HepG2 (cell line): ENCODE measurements at regions not wholly inside any gene's neighbourhood (a gene's known extent, or its start where the extent isn't known, plus 50 kb on each side); places are given as distances from the start of the nearest gene placed in this dataset.
"Not testable (repeated sequence)": the region's sequence is repeated elsewhere in the genome, so short reads cannot be mapped to it uniquely, and the experiment has no call there.

ENCODE experiments used
- ATAC-seq: fragments of 200-7000 bp; cut with Tn5 transposase; 3 replicates; pipeline ENCODE4 v1.9.1; 2020; ENCODE audit warnings: mild to moderate bottlenecking, moderate library complexity
- BruUV-seq: library from RNA; stranded (reverse); fragments of 400-500 nt; replicated peaks from 2 replicates; lab custom pipeline; 2021; lab: Mats Ljungman, UMichigan
- CTCF ChIA-PET: fragments of 300-600 bp; formaldehyde crosslinking; extraction: SDS; loops from one replicate; lab custom pipeline; 2021; ENCODE audit warnings: low total read pairs, inconsistent platforms, low intra/inter-chr PET ratio; lab: Yijun Ruan, JAX
- POLR2A ChIA-PET: fragments of 350-600 bp; sonication (Branson Sonifier 250); formaldehyde crosslinking; loops from one replicate; lab custom pipeline; 2020; ENCODE audit warnings: antibody characterized with exemption, inconsistent platforms; lab: Yijun Ruan, JAX
- DNase-seq: peaks from one replicate; pipeline ENCODE4 v3.0.0-alpha.2; 2015; ENCODE audit warnings: low spot score
- FAIRE-seq: peaks from 3 replicates; lab custom pipeline; 2011; peaks lifted over from hg19 to GRCh38; lab: Jason Lieb, UNC
- H2AFZ ChIP-seq: one replicate; pipeline ENCODE4 v1.6.1; 2011; ENCODE audit warnings: low read length, inconsistent platforms
- H3K27ac ChIP-seq: fragments of 300-600 bp; 3 replicates; pipeline ENCODE4 v1.8.0; 2011; ENCODE audit warnings: mixed run types, mild to moderate bottlenecking, mixed read lengths, low read length, inconsistent platforms; ENCODE audit not compliant: insufficient read depth; ENCODE audit errors: extremely low read length
- H3K27me3 ChIP-seq, 2 experiments: fragments of 200-600 bp in 1 of 2; 2 replicates in 1 of 2; 3 replicates in 1 of 2; pipeline versions ENCODE4 v1.6.0 to v1.8.0; 2011; ENCODE audit warnings: low read length in 2 of 2, mild to moderate bottlenecking in 2 of 2, moderate library complexity in 2 of 2, inconsistent platforms in 1 of 2; ENCODE audit not compliant: insufficient read depth in 2 of 2, control insufficient read depth in 1 of 2
- H3K36me3 ChIP-seq, 2 experiments: fragments of 200-600 bp in 1 of 2; replicated peaks in 1 of 2; 2 replicates in 1 of 2; 3 replicates in 1 of 2; pipeline versions ENCODE4 v1.5.1 to v1.8.0; 2011; ENCODE audit warnings: low read length in 2 of 2, inconsistent platforms in 1 of 2; ENCODE audit not compliant: insufficient read depth in 2 of 2, control insufficient read depth in 1 of 2
- H3K4me1 ChIP-seq: 2 replicates; pipeline ENCODE4 v1.5.1; 2012; ENCODE audit warnings: low read length, inconsistent platforms; ENCODE audit not compliant: insufficient read depth
- H3K4me2 ChIP-seq: 2 replicates; pipeline ENCODE4 v1.6.0; 2011; ENCODE audit warnings: low read depth, low read length, inconsistent platforms
- H3K4me3 ChIP-seq, 3 experiments: fragments of 200-600 bp in 1 of 3; sonication (generic), shearing (Covaris generic) in 1 of 3; replicated peaks in 1 of 3; 2 replicates each; pipeline ENCODE4 v1.5.1; 2011 to 2016; ENCODE audit warnings: low read length in 3 of 3, inconsistent platforms in 2 of 3, low read depth in 2 of 3, mild to moderate bottlenecking in 2 of 3, control low read depth in 1 of 3, mixed read lengths in 1 of 3; ENCODE audit not compliant: insufficient read depth in 1 of 3
- H3K79me2 ChIP-seq: one replicate; pipeline ENCODE4 v1.6.1; 2011; ENCODE audit warnings: low read length, inconsistent platforms; ENCODE audit not compliant: insufficient read depth
- H3K9ac ChIP-seq: 2 replicates; pipeline ENCODE4 v1.6.0; 2011; ENCODE audit warnings: mild to moderate bottlenecking, low read depth, low read length, inconsistent platforms; ENCODE audit not compliant: insufficient read depth
- H3K9me3 ChIP-seq: 2 replicates; pipeline ENCODE4 v1.5.1; 2012; ENCODE audit warnings: mild to moderate bottlenecking, low read length
- H4K20me1 ChIP-seq: 2 replicates; pipeline ENCODE4 v1.6.0; 2011; ENCODE audit warnings: inconsistent platforms, mild to moderate bottlenecking, low read length, moderate library complexity; ENCODE audit not compliant: insufficient read depth
- FOXO1 ChIP-seq: sonication (generic); formaldehyde crosslinking; IDR thresholded peaks from 2 replicates; pipeline ENCODE4 v1.4.0; 2020; ENCODE audit warnings: missing genetic modification reagents
- MYC ChIP-seq: sonication (generic); formaldehyde crosslinking; IDR thresholded peaks from 2 replicates; pipeline ENCODE4 v1.9.0; 2021; ENCODE audit warnings: missing genetic modification reagents, borderline replicate concordance
- NFKBIZ ChIP-seq: IDR thresholded peaks from 2 replicates; pipeline ENCODE4 v1.6.1; 2018; ENCODE audit warnings: missing genetic modification reagents, missing compliant biosample characterization
- ZIK1 ChIP-seq: sonication (generic); formaldehyde crosslinking; IDR thresholded peaks from 2 replicates; pipeline ENCODE4 v1.5.0; 2020; ENCODE audit warnings: mild to moderate bottlenecking, low read depth, missing genetic modification reagents, borderline replicate concordance
- ZNF138 ChIP-seq: sonication (generic); formaldehyde crosslinking; IDR thresholded peaks from 2 replicates; pipeline ENCODE4 v1.5.0; 2020; ENCODE audit warnings: mild to moderate bottlenecking, low read depth, missing genetic modification reagents
- ZNF282 ChIP-seq: fragments of 450-650 bp; IDR thresholded peaks from 2 replicates; pipeline ENCODE4 v1.6.1; 2018; ENCODE audit not compliant: partially characterized antibody
- ZNF33A ChIP-seq: sonication (generic); formaldehyde crosslinking; IDR thresholded peaks from 2 replicates; pipeline ENCODE4 v1.5.1; 2020; ENCODE audit warnings: missing genetic modification reagents, mild to moderate bottlenecking, moderate library complexity, borderline replicate concordance
- ZNF782 ChIP-seq: sonication (generic); formaldehyde crosslinking; IDR thresholded peaks from 2 replicates; pipeline ENCODE4 v1.4.0; 2020; ENCODE audit warnings: missing genetic modification reagents, mild to moderate bottlenecking, borderline replicate concordance
- ZSCAN25 ChIP-seq: sonication (generic); formaldehyde crosslinking; IDR thresholded peaks from 2 replicates; pipeline ENCODE4 v1.8.0; 2022; ENCODE audit warnings: mild to moderate bottlenecking, missing genetic modification reagents
- WGBS: methylation state at CpG from one replicate; pipeline ENCODE4 v1.1.6; 2017; ENCODE audit warnings: low lambda C conversion rate; 5-methylcytosine and 5-hydroxymethylcytosine counted together
- in situ Hi-C: cut with HindIII; loops from 2 replicates; pipeline ENCODE4 v1.10.0; 2017; ENCODE audit warnings: low pct_unique_long_range_greater_than_20kb; ENCODE audit not compliant: extremely low pct_ligation_motif_present
- intact Hi-C: fragments of 100-400 bp; cut with micrococcal nuclease; formaldehyde crosslinking; loops from one replicate; pipeline ENCODE4 v1.10.0; 2022; ENCODE audit not compliant: unreplicated experiment
- TF ChIP-seq, protein P1 (sequence below): sonication (generic); formaldehyde crosslinking; IDR thresholded peaks from 2 replicates; pipeline ENCODE4 v1.8.1; 2022; ENCODE audit warnings: low read depth, mild to moderate bottlenecking, missing genetic modification reagents
- TF ChIP-seq, protein P2 (sequence below): sonication (generic); formaldehyde crosslinking; IDR thresholded peaks from 2 replicates; pipeline ENCODE4 v1.4.0; 2020; ENCODE audit warnings: missing genetic modification reagents
- TF ChIP-seq, protein P3 (sequence below): sonication (generic); formaldehyde crosslinking; conservative IDR thresholded peaks from 2 replicates; pipeline ENCODE4 v1.4.0; 2020; ENCODE audit warnings: missing genetic modification reagents

DNA sequence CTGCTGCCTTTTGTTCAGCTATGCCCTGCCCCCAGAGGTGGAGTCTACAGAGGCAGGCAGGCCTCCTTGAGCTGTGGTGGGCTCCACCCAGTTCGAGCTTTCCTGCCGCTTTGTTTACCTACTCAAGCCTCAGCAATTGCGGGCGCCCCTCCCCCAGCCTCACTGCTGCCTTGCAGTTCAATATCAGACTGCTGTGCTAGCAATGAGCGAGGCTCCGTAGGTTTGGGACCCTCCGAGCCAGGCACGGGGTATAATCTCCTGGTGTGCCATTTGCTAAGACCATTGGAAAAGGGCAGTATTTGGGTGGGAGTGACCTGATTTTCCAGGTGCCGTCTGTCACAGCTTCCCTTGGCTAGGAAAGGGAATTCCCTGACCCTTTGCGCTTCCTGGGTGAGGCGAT, 51.9 kb downstream of the DIPK2A start:
- not testable (repeated sequence) for ATAC-seq

GRCh38 chr3:144028798-144029411, 57.3 kb downstream of the DIPK2A start:
- BruUV-seq = no TSS peak
- TF ChIP-seq, protein P1, sequence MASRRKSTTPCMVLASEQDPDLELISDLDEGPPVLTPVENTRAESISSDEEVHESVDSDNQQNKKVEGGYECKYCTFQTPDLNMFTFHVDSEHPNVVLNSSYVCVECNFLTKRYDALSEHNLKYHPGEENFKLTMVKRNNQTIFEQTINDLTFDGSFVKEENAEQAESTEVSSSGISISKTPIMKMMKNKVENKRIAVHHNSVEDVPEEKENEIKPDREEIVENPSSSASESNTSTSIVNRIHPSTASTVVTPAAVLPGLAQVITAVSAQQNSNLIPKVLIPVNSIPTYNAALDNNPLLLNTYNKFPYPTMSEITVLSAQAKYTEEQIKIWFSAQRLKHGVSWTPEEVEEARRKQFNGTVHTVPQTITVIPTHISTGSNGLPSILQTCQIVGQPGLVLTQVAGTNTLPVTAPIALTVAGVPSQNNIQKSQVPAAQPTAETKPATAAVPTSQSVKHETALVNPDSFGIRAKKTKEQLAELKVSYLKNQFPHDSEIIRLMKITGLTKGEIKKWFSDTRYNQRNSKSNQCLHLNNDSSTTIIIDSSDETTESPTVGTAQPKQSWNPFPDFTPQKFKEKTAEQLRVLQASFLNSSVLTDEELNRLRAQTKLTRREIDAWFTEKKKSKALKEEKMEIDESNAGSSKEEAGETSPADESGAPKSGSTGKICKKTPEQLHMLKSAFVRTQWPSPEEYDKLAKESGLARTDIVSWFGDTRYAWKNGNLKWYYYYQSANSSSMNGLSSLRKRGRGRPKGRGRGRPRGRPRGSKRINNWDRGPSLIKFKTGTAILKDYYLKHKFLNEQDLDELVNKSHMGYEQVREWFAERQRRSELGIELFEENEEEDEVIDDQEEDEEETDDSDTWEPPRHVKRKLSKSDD (CRISPR knock-in tag) = no peak
- TF ChIP-seq MYC (no peak), ZNF33A (no peak), NFKBIZ (CRISPR knock-in tag) (no peak), ZNF138 (CRISPR knock-in tag) (no peak), ZNF282 (no peak), ZNF782 (CRISPR knock-in tag) (no peak), FOXO1 (no peak), ZSCAN25 (no peak), ZIK1 (CRISPR knock-in tag) (no peak)
- TF ChIP-seq, protein P2, sequence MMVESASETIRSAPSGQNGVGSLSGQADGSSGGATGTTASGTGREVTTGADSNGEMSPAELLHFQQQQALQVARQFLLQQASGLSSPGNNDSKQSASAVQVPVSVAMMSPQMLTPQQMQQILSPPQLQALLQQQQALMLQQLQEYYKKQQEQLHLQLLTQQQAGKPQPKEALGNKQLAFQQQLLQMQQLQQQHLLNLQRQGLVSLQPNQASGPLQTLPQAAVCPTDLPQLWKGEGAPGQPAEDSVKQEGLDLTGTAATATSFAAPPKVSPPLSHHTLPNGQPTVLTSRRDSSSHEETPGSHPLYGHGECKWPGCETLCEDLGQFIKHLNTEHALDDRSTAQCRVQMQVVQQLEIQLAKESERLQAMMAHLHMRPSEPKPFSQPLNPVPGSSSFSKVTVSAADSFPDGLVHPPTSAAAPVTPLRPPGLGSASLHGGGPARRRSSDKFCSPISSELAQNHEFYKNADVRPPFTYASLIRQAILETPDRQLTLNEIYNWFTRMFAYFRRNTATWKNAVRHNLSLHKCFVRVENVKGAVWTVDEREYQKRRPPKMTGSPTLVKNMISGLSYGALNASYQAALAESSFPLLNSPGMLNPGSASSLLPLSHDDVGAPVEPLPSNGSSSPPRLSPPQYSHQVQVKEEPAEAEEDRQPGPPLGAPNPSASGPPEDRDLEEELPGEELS (CRISPR knock-in tag) = no peak
- TF ChIP-seq, protein P3, sequence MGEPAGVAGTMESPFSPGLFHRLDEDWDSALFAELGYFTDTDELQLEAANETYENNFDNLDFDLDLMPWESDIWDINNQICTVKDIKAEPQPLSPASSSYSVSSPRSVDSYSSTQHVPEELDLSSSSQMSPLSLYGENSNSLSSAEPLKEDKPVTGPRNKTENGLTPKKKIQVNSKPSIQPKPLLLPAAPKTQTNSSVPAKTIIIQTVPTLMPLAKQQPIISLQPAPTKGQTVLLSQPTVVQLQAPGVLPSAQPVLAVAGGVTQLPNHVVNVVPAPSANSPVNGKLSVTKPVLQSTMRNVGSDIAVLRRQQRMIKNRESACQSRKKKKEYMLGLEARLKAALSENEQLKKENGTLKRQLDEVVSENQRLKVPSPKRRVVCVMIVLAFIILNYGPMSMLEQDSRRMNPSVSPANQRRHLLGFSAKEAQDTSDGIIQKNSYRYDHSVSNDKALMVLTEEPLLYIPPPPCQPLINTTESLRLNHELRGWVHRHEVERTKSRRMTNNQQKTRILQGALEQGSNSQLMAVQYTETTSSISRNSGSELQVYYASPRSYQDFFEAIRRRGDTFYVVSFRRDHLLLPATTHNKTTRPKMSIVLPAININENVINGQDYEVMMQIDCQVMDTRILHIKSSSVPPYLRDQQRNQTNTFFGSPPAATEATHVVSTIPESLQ (CRISPR knock-in tag) = no peak

More for the DNA sequence above, 51.9 kb downstream of the DIPK2A start:
- POLR2A ChIA-PET, H3K79me2 ChIP-seq, H4K20me1 ChIP-seq, H3K9ac ChIP-seq, H3K27ac ChIP-seq, H3K9me3 ChIP-seq, CTCF ChIA-PET, DNase-seq, H3K4me2 ChIP-seq, H3K36me3 ChIP-seq, H2AFZ ChIP-seq, in situ Hi-C loops, FAIRE-seq, H3K27me3 ChIP-seq, H3K4me3 ChIP-seq, BruUV-seq, H3K4me1 ChIP-seq, intact Hi-C loops: not testable (repeated sequence)
- WGBS = 0% methylated on average over 2 of the region's 11 CpGs

More at GRCh38 chr3:144028798-144029411, 57.3 kb downstream of the DIPK2A start:
- Histone ChIP-seq H3K9me3 (no peaks in the 10 kb centered on the region), H3K36me3 (no peaks in the 10 kb centered on the region), H4K20me1 (no peaks in the 10 kb centered on the region), H3K4me1 (no peaks in the 10 kb centered on the region), H3K9ac (no peak overlapping the region), H3K4me3 (no peak overlapping the region), H3K27ac (no peak overlapping the region), H3K27me3 (no peaks in the 10 kb centered on the region), H3K79me2 (no peaks in the 10 kb centered on the region), H2AFZ (no peak overlapping the region), H3K4me2 (no peak overlapping the region)
- no peak for ATAC-seq
- ChIA-PET POLR2A (no interaction called here), CTCF (no interaction called here)
- no peak for DNase-seq
- 19% methylated on average over 4 of the region's 4 CpGs for WGBS
- in situ Hi-C loops (no loop called here), intact Hi-C loops (no loop called here)
- FAIRE-seq = no peak
